Cerebellar cortex (tissue), 1 donor: ENCODE measurements at regions not wholly inside any gene's neighbourhood (a gene's known extent, or its start where the extent isn't known, plus 50 kb on each side); places are given as distances from the start of the nearest gene placed in this dataset.
A peak's percentile ranks its signal among the peaks of the same experiment; 100 is the strongest.
"Not testable (repeated sequence)": the region's sequence is repeated elsewhere in the genome, so short reads cannot be mapped to it uniquely, and the experiment has no call there.

Experiments used
- DNase-seq: peaks from one replicate; pipeline ENCODE4 v3.0.0-alpha.2; 2015; ENCODE audit warnings: low spot score

GRCh38 chr11:87970762-87971161 lies 204.5 kb downstream of the RAB38 start:
- no peak for DNase-seq

- DNase-seq = no peak
Measured at GRCh38 chr11:87967459-87967858, 207.8 kb downstream of the RAB38 start.

- no peak for DNase-seq
Measured at GRCh38 chr11:87966694-87967093, 208.5 kb downstream of the RAB38 start.

GRCh38 chr11:87966216-87966615 lies 209.0 kb downstream of the RAB38 start:
- no peak for DNase-seq

- no peak for DNase-seq
Measured at GRCh38 chr11:87961606-87962005, 213.6 kb downstream of the RAB38 start.

GRCh38 chr11:87957961-87958360 lies 217.3 kb downstream of the RAB38 start:
- DNase-seq = no peak

GRCh38 chr11:87954476-87954875 lies 220.8 kb downstream of the RAB38 start:
- DNase-seq = no peak

GRCh38 chr11:87942786-87943185 lies 232.5 kb downstream of the RAB38 start:
- no peak for DNase-seq

- DNase-seq = no peak
Measured at GRCh38 chr11:87934182-87934581, 241.1 kb downstream of the RAB38 start.

- no peak for DNase-seq
Measured at GRCh38 chr11:87926250-87926970, 248.8 kb downstream of the RAB38 start.

GRCh38 chr11:87924125-87924524 lies 251.1 kb downstream of the RAB38 start:
- DNase-seq = no peak

GRCh38 chr11:87917111-87917510 lies 258.1 kb downstream of the RAB38 start:
- no peak for DNase-seq

- DNase-seq = no peak
Measured at GRCh38 chr11:87909178-87909577, 266.1 kb downstream of the RAB38 start.

GRCh38 chr11:87908086-87908485 lies 267.2 kb downstream of the RAB38 start:
- DNase-seq = no peak

GRCh38 chr11:87903345-87903744 lies 271.9 kb downstream of the RAB38 start:
- no peak for DNase-seq

GRCh38 chr11:87901341-87901740 lies 273.9 kb downstream of the RAB38 start:
- no peak for DNase-seq

GRCh38 chr11:87897921-87898320 lies 277.3 kb downstream of the RAB38 start:
- no peak for DNase-seq

- DNase-seq = no peak
Measured at GRCh38 chr11:87897071-87897470, 278.2 kb downstream of the RAB38 start.

- DNase-seq = no peak
Measured at GRCh38 chr11:87894961-87895360, 280.3 kb downstream of the RAB38 start.

GRCh38 chr11:87892291-87892690 lies 283.0 kb downstream of the RAB38 start:
- DNase-seq = no peak

GRCh38 chr11:87889126-87889525 lies 286.1 kb downstream of the RAB38 start:
- no peak for DNase-seq

GRCh38 chr11:87885084-87885483 lies 290.2 kb downstream of the RAB38 start:
- DNase-seq = not testable (repeated sequence)

GRCh38 chr11:87879118-87879517 lies 296.1 kb downstream of the RAB38 start:
- no peak for DNase-seq

- DNase-seq = peak; percentile 5
Measured at GRCh38 chr11:87878373-87878825, 296.8 kb downstream of the RAB38 start.
